DMS 273 (cell line): ENCODE measurements at regions not wholly inside any gene's neighbourhood (a gene's known extent, or its start where the extent isn't known, plus 50 kb on each side); places are given as distances from the start of the nearest gene placed in this dataset.

Source experiments
- DNase-seq: peaks from one replicate; lab custom pipeline; 2025; ENCODE audit not compliant: unreplicated experiment; lab: John Stamatoyannopoulos, UW

DNA sequence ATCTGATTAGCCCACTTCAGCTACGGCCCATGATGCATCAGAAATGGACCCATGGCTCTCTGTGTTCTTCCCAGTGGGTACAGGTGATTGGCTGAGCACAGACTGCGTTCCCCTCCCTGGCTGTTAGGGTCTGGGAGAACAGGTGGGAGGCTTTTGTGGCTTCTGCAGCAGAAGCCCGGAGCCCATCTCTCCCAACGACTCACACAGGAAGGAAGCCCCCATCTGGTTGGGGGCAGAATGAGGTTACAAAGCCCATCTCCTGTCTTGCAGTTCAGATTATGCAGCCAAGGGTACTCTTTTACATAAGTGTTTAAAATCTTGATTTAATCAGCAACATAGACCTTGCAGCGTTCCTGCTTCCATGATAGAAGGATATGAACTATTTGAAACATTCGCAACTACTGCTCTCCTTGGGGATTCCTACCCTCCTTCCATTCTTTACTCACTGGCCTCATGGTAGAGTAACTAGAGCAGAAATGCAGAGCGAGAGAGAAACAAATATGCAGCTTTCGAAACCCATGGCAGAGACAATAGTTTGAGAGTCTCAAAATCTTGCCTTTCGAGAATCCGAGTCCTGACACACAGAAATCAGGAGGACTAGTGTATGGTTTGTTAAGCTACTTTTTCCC is 291.3 kb downstream of the TLE3 start:
- DNase-seq: no peak

DNA sequence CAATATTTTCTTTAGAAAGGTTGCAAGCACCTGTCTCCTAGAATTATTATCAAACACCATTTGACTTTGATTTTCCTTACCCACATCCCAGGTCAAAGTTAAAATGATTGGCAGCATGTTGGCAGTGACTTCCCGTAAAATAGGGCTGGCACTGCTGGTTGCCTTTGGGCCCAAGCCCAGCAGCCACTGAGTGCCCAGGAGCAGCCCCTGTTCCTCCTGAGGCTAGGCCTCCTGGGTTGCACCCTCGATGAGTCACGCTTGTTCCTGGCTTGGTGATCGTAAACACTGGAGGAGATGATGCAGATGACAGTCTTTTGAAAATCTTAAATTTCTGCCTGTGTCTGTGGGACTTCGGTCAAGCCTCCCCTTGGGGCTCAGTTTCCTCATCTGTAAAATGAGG is 290.0 kb downstream of the TLE3 start:
- no peak for DNase-seq

DNA sequence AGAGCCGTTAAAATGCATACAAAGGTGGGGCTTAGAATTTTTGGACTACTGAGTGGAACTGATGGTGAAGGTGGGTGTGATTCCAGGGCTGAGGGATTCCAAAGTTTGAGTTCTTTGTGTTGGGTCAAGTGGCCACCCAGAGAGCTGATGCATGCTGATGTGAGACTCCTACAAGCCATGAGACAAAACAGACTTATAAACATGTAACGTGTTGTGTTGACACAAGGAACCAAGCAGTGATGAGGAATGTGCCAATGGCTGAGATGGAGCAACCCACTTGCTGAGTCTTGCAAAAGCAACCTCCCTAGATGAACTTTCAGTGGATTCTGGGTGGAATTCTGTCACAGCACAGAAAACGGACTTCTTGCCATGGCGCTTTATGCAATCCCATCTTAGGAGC is 289.0 kb downstream of the TLE3 start:
- DNase-seq: no peak

DNA sequence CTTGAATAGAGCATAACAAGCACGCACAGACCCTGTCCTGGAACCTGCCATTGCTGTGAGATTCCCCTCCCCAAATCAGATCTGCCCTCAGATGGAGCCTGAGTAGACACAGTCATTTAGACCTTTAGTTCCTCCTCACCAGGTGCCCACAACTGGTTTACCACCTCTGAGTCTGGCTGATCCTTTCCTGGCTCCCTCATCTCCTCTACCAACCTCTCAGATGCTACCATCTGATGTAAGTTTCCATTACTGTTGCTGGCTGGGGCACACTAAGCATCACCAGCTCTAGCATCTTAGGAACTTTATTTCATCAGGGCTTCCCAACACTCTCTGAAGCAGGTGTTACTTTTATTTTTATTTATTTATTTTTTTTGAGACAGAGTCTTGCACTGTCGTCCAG is 288.3 kb downstream of the TLE3 start:
- DNase-seq: no peak

DNA sequence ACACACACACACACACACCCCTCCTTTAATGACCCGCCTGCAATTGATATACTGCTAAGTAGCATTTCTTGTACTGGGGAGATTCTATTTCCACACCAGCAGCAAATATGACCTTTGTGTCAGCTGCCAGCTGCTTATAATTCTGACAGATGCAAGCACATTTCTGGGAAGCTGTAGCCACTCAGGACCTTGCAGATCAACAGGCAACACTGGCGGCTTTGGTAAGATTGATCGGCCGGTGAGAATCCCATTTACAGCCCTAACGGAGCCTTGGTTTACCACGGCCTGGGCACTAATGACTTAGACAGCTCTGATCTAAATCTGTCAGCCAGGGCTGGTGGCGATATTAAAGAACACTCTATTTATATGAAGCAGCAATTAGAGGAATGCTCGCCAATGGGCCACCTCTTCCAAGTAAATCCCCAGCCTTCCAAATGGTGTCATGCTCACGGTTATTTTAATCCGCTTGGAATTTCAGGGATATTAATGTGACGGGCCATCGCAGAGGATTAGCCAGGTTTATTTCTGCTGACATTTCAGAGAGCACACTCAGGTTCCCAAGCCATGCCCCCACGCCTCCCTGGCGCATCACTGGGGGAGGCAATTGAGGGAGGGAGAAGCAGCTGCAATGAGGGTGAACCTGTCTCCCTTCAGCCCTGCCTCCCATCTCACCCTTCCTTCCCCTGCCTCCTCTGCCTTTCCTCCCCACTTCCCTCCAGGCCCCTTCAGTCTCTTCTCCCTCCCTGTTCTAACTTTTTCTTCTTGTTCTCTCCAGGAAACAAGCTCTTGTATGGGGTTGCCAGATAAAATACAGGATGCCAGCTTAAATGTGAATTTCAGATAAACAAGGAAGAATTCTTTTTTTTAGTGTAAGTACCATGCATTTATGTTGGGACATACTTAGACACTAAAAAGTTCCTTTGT is 287.0 kb downstream of the TLE3 start:
- peak; percentile 48 for DNase-seq

DNA sequence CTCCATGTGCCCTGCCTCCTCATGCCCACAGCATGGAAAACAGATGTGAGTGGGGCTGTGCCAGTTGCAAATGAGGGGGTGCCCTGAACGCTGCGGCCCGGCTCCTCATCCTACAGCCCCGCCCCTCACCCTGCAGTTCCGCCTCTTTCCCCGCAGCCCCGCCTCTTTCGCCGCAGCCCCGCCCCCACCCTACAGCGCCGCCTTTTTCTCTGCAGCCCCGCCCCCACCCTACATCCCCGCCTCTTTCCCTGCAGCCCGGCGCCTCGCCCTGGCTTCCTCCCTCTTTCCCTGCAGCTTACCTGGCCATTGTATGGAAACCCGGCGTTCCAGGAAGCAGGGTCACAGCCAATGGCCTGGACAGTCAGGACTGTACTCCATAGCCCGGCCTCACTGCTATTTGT is 284.9 kb downstream of the TLE3 start:
- DNase-seq: no peak

DNA sequence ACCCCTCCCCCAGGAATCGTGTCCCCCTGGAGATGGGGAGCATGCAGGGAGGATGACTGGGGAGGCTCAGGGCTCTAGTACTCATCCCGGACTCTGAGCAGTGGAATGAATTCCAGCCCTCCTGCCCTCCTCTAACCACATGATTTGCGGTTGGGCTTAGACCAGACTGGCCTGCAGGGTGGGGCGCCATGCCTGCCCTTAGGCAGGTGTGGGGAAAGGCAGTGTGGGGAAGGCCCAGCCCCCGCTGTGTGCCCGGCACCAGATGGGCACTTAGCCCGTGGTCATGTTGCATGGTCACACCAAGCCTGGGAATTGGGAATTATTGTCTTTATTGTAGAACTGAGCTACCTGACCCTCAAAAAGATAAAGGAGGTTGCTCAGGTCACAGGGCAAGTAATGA is 283.8 kb downstream of the TLE3 start:
- no peak for DNase-seq

DNA sequence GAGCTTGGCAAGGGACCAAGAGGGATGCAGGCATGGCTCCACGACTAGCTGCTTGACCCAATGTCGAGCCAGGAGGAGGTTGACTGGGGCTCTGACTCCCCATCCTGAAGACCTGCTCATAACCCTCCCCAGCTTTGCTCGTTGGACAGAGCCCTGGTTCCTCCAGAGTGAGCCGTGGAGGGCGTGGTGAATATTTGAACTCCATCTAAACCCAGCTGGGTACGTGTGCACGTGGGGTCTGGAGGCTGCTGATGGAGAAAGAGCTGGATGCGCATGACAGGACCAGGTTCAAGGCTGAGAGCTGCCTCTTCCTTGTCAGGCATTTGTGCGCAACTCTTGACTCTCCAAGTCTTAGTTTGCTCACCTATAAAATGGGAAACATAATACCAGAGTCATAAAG is 282.8 kb downstream of the TLE3 start:
- no peak for DNase-seq

DNA sequence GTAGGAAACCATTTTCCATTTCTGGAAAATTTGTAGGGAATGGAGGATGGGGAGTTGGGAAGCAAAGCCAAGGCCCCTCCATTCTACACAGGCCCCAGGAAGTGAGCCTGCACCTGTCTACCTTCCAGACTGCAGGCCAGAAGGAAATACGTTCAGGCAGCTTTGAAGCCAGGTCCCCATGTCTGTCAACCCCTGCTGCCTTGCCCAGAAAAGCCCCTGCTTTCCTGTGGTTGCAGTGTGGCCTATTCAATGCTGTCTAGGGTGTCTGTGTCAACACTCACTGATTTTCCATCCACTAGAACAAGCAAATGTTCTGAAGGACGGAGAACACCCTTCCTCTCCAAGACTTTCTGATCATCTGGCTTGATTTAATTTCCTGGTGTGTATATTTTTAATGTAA is 281.9 kb downstream of the TLE3 start:
- DNase-seq: no peak

DNA sequence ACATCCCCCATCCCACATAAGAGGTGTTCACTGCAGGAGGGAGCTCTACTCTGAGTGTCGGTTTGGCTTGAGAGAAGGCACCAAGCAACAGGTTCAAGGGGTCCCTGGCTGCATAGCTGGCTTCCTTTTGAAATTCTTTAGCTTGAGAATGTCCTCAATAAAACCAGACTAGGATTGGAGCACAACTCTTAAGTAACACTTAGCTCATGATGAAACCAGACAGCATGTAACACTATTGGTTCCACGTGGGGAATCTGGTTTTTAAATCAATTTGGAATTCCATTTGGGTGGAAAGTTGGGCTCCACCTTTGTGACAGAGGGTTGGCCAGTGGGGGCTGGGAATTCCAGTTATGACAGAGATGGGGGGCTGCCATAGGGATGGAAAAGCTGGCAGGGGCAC is 281.2 kb downstream of the TLE3 start:
- DNase-seq: no peak

DNA sequence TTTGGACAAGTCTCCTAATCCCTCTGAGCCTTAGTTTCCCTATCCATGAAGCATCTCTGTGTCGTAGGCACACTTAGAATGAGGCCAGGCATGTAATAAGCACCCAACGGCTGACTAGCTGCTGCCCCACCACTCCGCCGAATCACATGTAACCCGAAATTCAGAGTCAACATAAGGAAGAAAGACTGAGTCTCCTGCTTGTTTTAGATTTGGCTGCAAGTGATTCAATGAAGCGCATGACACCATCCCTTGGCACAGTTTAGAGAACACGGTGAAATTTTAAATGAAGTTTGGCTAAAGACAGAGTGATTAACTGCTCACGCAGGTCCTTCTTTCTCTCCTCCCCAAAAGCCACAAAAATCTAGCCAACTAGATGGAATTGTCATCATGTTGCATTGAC is 279.2 kb downstream of the TLE3 start:
- no peak for DNase-seq

DNA sequence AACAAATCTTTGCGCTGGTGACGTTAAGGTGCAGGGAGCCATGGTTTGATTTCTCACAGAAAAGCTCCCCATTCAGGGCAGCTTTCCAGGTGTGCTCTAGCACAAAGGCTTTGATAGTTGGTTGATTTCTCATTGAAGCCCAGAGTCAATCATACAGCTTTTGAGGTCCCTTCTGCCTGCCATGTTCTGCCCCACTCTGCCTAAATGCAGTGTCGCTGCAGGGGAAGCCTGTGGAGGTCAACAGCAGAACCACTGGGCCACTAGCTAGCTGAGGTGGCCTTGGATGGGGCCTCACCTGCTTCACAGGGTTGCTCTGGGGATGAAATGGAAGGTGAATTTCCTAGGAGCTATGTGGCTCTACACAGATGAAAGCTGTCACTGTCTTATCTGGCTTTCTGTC is 278.3 kb downstream of the TLE3 start:
- DNase-seq: no peak

DNA sequence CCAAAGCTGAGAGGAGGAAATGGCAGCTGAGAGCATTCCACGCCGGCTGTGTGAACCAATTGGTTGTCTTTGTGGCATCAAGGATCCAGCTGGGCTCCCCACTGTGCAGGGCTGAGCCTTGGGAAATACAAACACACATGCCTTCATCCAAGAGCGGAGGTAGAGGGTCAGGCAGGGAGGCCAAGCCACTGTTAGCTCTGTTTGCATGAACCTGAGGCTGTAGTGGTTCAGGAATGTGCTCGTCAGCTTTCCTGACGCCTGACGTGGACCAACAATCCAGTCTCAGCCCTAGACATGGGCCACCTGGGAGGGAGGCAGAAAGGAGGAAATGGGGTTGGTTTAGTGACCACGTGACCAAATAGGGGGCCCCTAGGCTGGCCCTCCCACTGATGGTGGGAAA is 276.9 kb downstream of the TLE3 start:
- DNase-seq: no peak

DNA sequence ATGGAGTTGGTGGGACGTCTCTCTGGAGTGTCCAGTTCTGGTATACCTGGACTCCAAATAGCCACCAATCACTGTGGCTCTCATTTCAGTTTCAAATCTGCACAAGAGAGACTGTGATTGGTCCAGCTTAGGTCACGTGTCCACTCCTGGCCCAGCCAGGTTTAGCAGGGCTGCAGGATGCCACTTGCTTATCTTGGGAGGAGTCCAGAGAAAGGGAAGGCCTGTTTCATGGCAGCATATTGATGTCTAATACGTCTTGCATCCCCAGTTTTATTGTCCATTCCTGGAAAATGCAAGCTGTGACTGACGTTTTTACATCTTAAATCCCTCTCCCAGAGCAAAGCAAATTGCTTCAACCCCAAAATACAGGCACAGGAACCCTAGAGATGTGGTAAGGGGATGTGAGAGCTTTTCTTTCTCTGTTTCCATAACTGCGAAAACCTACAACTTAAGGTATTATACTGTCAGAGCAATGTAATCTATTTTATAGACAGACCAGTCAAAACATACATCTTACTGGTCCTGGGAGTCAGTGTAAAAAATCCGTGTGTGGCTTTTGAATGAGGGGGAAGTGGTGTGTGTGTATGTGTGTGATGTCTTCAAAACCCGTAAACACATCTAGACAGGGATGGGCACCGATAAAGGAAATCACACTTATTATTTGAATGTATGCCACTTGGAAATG is 274.4 kb downstream of the TLE3 start:
- DNase-seq: peak; percentile 4

DNA sequence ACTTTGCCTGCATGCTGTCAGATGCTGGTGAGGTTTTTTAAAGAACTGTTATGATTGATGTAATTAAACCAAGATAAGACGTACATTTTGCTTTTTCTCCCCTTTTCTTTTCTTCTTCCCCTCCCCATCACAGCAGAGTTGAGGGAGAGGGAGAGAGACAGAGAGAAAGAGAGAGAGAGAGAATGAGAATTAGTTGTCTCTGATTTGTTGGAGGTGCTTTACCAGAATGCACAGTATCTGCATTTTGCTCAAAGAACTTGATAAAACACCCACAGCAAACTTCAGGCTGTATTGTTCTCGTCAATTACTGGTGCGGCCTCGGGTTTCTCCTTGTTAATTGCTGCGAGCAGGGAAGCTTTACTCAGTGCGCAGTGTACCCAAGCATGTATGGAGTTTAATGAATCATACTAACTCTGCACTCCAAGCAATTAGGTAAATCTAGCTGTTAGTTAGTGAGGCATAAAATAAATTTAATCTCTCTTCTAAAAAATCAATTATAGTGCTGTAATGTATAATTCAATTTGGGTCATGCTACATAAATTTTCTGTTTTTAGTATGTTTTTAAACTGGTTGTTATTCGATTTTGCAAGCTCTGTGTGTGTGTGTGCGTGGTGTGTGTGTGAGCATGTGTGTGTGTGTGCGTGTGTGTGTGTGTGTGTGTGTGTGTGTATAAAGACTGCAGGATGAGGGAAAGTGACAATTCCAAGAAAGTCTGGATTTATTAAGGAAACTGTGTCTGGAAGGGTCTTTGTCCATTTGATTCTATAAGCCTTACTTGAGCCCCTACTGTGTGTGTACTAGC is 273.4 kb downstream of the TLE3 start:
- DNase-seq: no peak

DNA sequence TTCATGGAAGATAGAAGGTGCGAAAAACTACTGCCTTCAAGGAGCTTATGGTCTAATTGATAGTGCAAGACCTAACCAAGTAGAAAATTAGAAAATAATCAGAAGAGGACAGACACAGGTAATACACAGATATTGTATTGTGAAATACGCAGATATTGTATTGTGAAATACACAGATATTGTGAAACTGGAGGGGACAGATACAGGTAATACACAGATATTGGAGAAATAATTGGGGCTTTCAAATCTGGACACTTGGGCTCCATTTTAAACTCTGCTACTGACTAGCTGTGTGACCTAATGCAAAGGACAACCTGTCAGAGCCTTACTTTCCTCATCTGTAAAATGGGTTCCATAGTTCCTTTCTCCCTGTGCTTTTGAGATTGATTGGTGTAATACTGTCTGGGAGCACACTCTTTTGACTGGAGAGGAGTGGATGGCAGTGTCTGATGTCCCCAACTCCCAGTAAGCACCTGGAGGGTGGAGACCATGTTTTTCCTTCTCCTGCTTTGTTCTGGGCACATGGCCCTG is 272.8 kb downstream of the TLE3 start:
- DNase-seq: no peak

DNA sequence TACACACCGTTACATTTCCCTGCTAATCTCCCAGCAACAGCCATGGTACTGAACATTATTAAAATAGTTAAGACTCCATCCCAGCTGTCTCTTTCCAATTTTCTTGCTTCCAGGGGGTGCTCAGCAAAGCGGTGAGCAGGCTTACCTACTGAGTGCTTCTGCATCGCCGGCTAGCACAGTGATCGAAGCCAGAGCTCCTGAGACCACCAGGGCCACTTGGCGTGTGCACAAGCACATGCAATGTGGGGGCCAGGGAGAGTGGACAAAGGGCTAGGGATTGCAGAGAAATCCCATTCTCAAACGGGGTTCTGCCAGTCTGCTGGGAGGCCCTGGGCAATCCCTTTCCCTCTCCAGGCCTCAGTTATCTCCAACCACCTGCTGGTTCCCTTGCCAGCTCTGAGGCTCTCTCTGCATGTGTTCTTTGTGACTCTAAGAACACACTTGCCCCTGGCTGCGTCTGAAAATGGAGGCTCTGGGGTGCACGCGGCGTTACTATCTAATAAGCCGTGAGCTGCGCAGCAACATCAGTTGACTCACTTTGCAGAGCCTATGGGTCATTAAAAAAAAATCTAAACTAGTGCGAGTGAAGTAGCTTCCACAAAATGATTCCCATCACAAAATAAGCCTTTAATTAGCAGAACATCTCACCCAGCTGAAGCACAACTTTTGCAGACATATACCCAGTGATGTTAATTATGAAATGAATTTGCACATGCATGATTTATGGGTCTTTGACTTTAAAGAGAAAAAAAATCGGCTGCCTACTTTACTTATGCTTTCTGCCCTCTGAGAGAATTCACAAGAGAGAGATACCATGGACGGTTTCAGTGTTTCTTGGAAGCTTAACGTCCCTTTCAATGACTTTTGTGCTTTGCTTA is 271.5 kb downstream of the TLE3 start:
- DNase-seq: no peak

DNA sequence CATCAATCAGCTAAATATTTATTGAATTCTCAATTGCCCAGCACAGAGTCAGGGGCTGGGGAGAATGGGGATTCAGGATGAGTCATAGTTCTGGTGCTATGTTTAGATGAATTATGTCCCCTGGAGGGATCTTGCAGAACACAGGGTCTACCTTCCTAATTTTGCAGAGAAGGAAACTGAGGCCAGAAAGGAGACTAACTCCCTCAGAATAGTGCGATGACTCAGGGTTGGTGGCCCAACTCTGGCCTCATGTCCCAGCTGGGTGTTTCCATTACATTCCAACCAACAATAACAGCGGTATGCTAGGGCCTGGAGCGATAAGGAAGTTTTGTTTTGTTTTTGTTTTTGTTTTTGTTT is 270.9 kb downstream of the TLE3 start:
- DNase-seq: no peak

DNA sequence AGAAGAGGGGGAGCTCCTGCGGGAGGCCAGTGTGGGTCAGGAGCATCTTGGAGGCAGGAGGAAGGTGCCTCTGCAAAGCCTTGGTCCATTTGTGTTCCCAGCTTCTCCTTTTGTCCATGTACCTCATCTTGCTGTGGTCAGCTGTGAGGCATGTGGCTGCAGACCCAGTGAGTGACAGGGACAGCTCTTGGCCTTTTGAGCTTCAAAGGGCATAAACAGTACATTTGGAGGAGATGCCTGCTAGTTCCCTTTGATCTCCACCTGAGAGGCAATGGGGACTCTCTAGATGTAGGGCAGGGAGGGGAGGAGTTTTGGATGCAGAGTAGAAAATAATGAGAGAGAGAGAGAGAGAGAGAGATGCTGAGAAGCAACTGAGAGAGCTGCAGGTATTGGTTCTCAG is 270.0 kb downstream of the TLE3 start:
- no peak for DNase-seq

DNA sequence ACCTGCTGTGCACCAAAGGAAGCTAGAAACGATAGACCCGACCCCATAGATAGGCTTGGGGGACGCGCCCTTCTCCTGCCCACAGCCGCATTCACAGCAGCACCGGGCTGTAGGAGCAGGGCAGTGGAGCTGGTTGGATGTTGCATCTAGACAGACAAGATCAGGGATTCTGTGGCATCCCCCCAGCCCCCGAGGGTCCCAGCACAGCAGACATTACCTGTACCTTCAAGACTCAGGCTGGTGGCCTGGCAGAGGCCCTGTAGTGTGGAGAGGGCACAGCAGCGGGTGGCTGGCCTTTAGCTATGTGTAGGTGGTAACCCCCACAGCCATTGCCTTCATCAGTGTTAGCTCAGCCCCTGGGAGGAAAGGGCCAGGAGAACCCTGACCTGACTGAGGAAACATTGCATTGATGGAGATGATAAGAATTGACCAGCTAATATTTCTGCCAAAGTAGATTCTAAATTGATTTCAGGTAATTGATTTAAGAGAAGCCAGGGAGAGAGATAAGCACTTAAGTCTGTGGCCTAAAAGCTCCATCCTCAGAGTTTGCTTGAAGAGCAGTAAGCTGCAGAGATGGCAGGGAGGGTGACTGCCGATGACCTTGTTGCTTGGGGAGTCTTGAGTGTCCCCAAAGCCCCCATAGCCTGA is 269.4 kb downstream of the TLE3 start:
- no peak for DNase-seq
